GM12878 (cell line): ENCODE measurements at regions not wholly inside any gene's neighbourhood (a gene's known extent, or its start where the extent isn't known, plus 50 kb on each side); places are given as distances from the start of the nearest gene placed in this dataset.

Experiments used
- CEBPB ChIP-seq, 2 experiments: fragments of 150-350 bp in 1 of 2; IDR thresholded peaks; 2 replicates each; pipeline ENCODE4 v1.6.1; 2012 to 2014; ENCODE audit warnings: low read depth in 2 of 2, low read length in 2 of 2, borderline replicate concordance in 1 of 2, inconsistent platforms in 1 of 2
- JUND ChIP-seq: IDR thresholded peaks from 2 replicates; pipeline ENCODE4 v1.6.1; 2012; ENCODE audit warnings: low read depth, mild to moderate bottlenecking, low read length, improper control_type of control experiment, moderate library complexity
- YBX1 ChIP-seq: fragments of 450-650 bp; IDR thresholded peaks from 2 replicates; pipeline ENCODE4 v1.6.1; 2016; ENCODE audit warnings: antibody characterized with exemption
- TF ChIP-seq, protein P1 (sequence below), 3 experiments: IDR thresholded peaks in 2 of 3; conservative IDR thresholded peaks in 1 of 3; 2 replicates each; pipeline ENCODE4 v1.5.1; 2011; ENCODE audit warnings: low read depth in 3 of 3, low read length in 3 of 3, mild to moderate bottlenecking in 3 of 3, control low read depth in 2 of 3, moderate library complexity in 2 of 3, inconsistent platforms in 1 of 3, mixed read lengths in 1 of 3; ENCODE audit not compliant: control insufficient read depth in 2 of 3, insufficient read depth in 1 of 3; ENCODE audit errors: extremely low read depth in 1 of 3

DNA sequence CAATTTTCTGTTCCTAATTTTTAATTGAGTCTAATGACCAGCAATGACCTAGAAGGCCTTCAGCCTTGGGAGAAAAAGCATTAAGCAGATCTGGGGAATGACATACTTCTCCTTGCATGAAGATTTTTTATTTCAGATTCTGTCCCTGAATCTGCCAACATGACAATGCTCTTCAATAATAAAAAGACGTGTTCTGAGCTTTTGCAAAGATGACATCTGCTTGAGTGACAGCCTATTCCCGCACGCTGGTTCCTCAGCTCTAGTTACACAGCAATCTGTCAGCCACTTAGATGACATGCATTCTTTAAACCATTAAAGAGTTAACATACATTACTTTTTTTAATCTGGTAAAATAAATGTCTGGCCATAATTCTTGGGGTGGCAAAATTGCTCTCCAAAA is 129.3 kb upstream of the CDH6 start:
- no peak for TF ChIP-seq YBX1
- no peak for TF ChIP-seq JUND
- TF ChIP-seq CEBPB (IDR thresholded peaks at IDR 0.05; ENCODE audit: borderline replicate concordance in 1 of 2, low read depth in 2 of 2, low read length in 2 of 2) = no peak
- TF ChIP-seq, protein P1, sequence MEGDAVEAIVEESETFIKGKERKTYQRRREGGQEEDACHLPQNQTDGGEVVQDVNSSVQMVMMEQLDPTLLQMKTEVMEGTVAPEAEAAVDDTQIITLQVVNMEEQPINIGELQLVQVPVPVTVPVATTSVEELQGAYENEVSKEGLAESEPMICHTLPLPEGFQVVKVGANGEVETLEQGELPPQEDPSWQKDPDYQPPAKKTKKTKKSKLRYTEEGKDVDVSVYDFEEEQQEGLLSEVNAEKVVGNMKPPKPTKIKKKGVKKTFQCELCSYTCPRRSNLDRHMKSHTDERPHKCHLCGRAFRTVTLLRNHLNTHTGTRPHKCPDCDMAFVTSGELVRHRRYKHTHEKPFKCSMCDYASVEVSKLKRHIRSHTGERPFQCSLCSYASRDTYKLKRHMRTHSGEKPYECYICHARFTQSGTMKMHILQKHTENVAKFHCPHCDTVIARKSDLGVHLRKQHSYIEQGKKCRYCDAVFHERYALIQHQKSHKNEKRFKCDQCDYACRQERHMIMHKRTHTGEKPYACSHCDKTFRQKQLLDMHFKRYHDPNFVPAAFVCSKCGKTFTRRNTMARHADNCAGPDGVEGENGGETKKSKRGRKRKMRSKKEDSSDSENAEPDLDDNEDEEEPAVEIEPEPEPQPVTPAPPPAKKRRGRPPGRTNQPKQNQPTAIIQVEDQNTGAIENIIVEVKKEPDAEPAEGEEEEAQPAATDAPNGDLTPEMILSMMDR (IDR thresholded peaks at IDR 0.05 in 2 of 3, conservative IDR thresholded peaks at IDR 0.05 in 1 of 3; ENCODE audit: control insufficient read depth in 2 of 3, extremely low read depth in 1 of 3, insufficient read depth in 1 of 3, low read depth in 3 of 3, low read length in 3 of 3) = no peak
